H9 (cell line): ENCODE measurements at regions not wholly inside any gene's neighbourhood (a gene's known extent, or its start where the extent isn't known, plus 50 kb on each side); places are given as distances from the start of the nearest gene placed in this dataset.

Source experiments
- DNase-seq: peaks from one replicate; pipeline ENCODE4 v3.0.0-alpha.2; 2017
- H2AFZ ChIP-seq: one replicate; pipeline ENCODE4 v1.6.1; 2013; ENCODE audit warnings: mild to moderate bottlenecking, low read length, control low read depth, moderate library complexity
- H2AK5ac ChIP-seq: 2 replicates; pipeline ENCODE4 v1.6.1; 2013; ENCODE audit warnings: low read length, control low read depth, mixed read lengths; ENCODE audit not compliant: insufficient read length
- H2BK120ac ChIP-seq: one replicate; pipeline ENCODE4 v1.6.1; 2013; ENCODE audit warnings: low read depth, mild to moderate bottlenecking, low read length, control low read depth, inconsistent platforms; ENCODE audit not compliant: poor library complexity, severe bottlenecking
- H2BK12ac ChIP-seq: 2 replicates; pipeline ENCODE4 v1.6.1; 2013; ENCODE audit warnings: low read length, control low read depth, mixed read lengths, low read depth; ENCODE audit not compliant: insufficient read length
- H2BK15ac ChIP-seq: 2 replicates; pipeline ENCODE4 v1.6.1; 2013; ENCODE audit warnings: low read depth, low read length, control low read depth
- H2BK20ac ChIP-seq: one replicate; pipeline ENCODE4 v1.6.1; 2013; ENCODE audit warnings: low read depth, mild to moderate bottlenecking, low read length, control low read depth, inconsistent platforms; ENCODE audit not compliant: poor library complexity, severe bottlenecking
- H2BK5ac ChIP-seq: 2 replicates; pipeline ENCODE4 v1.6.1; 2013; ENCODE audit warnings: low read length, control low read depth, mixed read lengths; ENCODE audit not compliant: insufficient read length
- H3K14ac ChIP-seq: 2 replicates; pipeline ENCODE4 v1.6.1; 2013; ENCODE audit warnings: low read length, control low read depth; ENCODE audit not compliant: insufficient read depth
- H3K18ac ChIP-seq: 2 replicates; pipeline ENCODE4 v1.6.1; 2013; ENCODE audit warnings: low read depth, mild to moderate bottlenecking, mixed read lengths, low read length, control low read depth; ENCODE audit not compliant: insufficient read length
- H3K23ac ChIP-seq: 2 replicates; pipeline ENCODE4 v1.6.1; 2013; ENCODE audit warnings: low read length, control low read depth, mixed read lengths, low read depth; ENCODE audit not compliant: insufficient read length
- H3K23me2 ChIP-seq: 2 replicates; pipeline ENCODE4 v1.6.1; 2013; ENCODE audit warnings: low read depth, mild to moderate bottlenecking, mixed read lengths, low read length, control low read depth; ENCODE audit not compliant: insufficient read length, poor library complexity, severe bottlenecking
- H3K27ac ChIP-seq: 2 replicates; pipeline ENCODE4 v1.5.1; 2013; ENCODE audit warnings: low read length, control low read depth, mixed read lengths, low read depth; ENCODE audit not compliant: insufficient read length
- H3K27me3 ChIP-seq: 2 replicates; pipeline ENCODE4 v1.6.1; 2013; ENCODE audit warnings: low read length, control low read depth, inconsistent platforms; ENCODE audit not compliant: insufficient read depth
- H3K4ac ChIP-seq: 2 replicates; pipeline ENCODE4 v1.6.1; 2013; ENCODE audit warnings: low read depth, mild to moderate bottlenecking, control low read depth, inconsistent platforms, low read length, moderate library complexity
- H3K4me1 ChIP-seq: 2 replicates; pipeline ENCODE4 v1.6.1; 2013; ENCODE audit warnings: low read length, control low read depth, inconsistent platforms; ENCODE audit not compliant: insufficient read depth
- H3K4me2 ChIP-seq: 2 replicates; pipeline ENCODE4 v1.6.1; 2013; ENCODE audit warnings: low read length, control low read depth, mixed read lengths; ENCODE audit not compliant: insufficient read length, insufficient read depth
- H3K56ac ChIP-seq: 2 replicates; pipeline ENCODE4 v1.6.1; 2013; ENCODE audit warnings: low read depth, mild to moderate bottlenecking, mixed read lengths, low read length, control low read depth; ENCODE audit not compliant: insufficient read length
- H3K79me1 ChIP-seq: 2 replicates; pipeline ENCODE4 v1.6.1; 2013; ENCODE audit warnings: low read depth, mild to moderate bottlenecking, moderate library complexity, low read length, control low read depth, inconsistent platforms; ENCODE audit not compliant: insufficient read depth, poor library complexity, severe bottlenecking
- H3K79me2 ChIP-seq: 2 replicates; pipeline ENCODE4 v1.6.1; 2013; ENCODE audit warnings: low read length, control low read depth, inconsistent platforms; ENCODE audit not compliant: insufficient read depth
- H3K9ac ChIP-seq: 2 replicates; pipeline ENCODE4 v1.6.1; 2013; ENCODE audit warnings: low read length, control low read depth, mixed read lengths; ENCODE audit not compliant: insufficient read length; ENCODE audit errors: extremely low read depth
- H3K9me3 ChIP-seq: one replicate; pipeline ENCODE4 v1.6.1; 2013; ENCODE audit warnings: low read depth, low read length, inconsistent platforms; ENCODE audit not compliant: control insufficient read depth
- H3T11ph ChIP-seq: one replicate; pipeline ENCODE4 v1.6.1; 2013; ENCODE audit warnings: mild to moderate bottlenecking, low read length, control low read depth, inconsistent platforms
- H4K20me1 ChIP-seq: one replicate; pipeline ENCODE4 v1.6.1; 2013; ENCODE audit not compliant: control insufficient read depth, insufficient read length, insufficient read depth
- H4K5ac ChIP-seq: 2 replicates; pipeline ENCODE4 v1.6.1; 2013; ENCODE audit warnings: low read depth, mild to moderate bottlenecking, mixed read lengths, low read length, control low read depth; ENCODE audit not compliant: insufficient read length
- H4K8ac ChIP-seq: replicated peaks from 2 replicates; pipeline ENCODE4 v1.6.1; 2013; ENCODE audit warnings: low read length, control low read depth, mixed read lengths, low read depth; ENCODE audit not compliant: insufficient read length
- H4K91ac ChIP-seq: 2 replicates; pipeline ENCODE4 v1.6.1; 2013; ENCODE audit warnings: low read depth, mild to moderate bottlenecking, moderate library complexity, mixed read lengths, low read length, control low read depth; ENCODE audit not compliant: insufficient read length
- H3K27ac Mint-ChIP-seq, 3 experiments: 2 replicates in 2 of 3; 3 replicates in 1 of 3; pipeline ENCODE4 v1.8.0; 2020 to 2021; ENCODE audit warnings: mixed read lengths in 3 of 3, mild to moderate bottlenecking in 1 of 3, moderate library complexity in 1 of 3
- H3K27me3 Mint-ChIP-seq: 2 replicates; pipeline ENCODE4 v1.8.0; 2021; ENCODE audit warnings: low read depth, mild to moderate bottlenecking, moderate library complexity, mixed read lengths
- H3K36me3 Mint-ChIP-seq, 3 experiments: 2 replicates in 2 of 3; 3 replicates in 1 of 3; pipeline ENCODE4 v1.8.0; 2020 to 2021; ENCODE audit warnings: low read depth in 3 of 3, mixed read lengths in 3 of 3; ENCODE audit not compliant: insufficient read depth in 1 of 3
- H3K4me1 Mint-ChIP-seq, 2 experiments: 2 replicates each; pipeline ENCODE4 v1.8.0; 2020; ENCODE audit warnings: mixed read lengths in 2 of 2
- H3K4me3 Mint-ChIP-seq, 2 experiments: 2 replicates in 1 of 2; 3 replicates in 1 of 2; pipeline ENCODE4 v1.8.0; 2020 to 2021; ENCODE audit warnings: mild to moderate bottlenecking in 2 of 2, mixed read lengths in 2 of 2, moderate library complexity in 1 of 2
- H3K9me3 Mint-ChIP-seq, 2 experiments: 2 replicates in 1 of 2; 3 replicates in 1 of 2; pipeline ENCODE4 v1.8.0; 2020; ENCODE audit warnings: mild to moderate bottlenecking in 2 of 2, mixed read lengths in 2 of 2, moderate library complexity in 1 of 2
- WGBS: extraction: QIAGEN DNeasy Blood & Tissue Kit; methylation state at CpG from one replicate; pipeline ENCODE4 v1.1.7; 2013; ENCODE audit warnings: missing lambda C conversion rate, low lambda C conversion rate, mixed read lengths; ENCODE audit not compliant: insufficient read length; ENCODE audit errors: extremely low coverage; 5-methylcytosine and 5-hydroxymethylcytosine counted together
- TF ChIP-seq, protein P1 (sequence below): fragments of 200-600 bp; sonication (generic); conservative IDR thresholded peaks from 3 replicates; pipeline ENCODE4 v1.8.0; 2021; ENCODE audit warnings: antibody characterized with exemption, mild to moderate bottlenecking

DNA sequence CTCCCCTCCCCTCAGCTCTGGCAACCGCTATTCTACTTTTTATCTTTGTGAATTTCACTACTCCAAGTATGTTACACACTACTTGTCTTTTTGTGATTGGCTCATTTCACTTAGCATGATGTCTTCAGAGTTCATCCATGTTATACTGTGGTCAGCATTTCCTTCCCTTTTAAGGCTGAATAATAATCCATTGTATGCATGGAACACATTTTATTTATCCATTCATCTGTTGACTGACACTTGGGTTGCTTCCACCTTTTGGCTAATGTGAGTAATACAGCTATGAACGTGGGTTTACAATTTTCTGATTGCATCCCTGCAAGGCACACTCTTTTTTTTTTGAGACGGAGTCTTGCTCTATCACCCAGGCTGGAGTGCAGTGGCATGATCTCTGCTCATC lies 53.0 kb upstream of the FUT8 start:
- TF ChIP-seq, protein P1, sequence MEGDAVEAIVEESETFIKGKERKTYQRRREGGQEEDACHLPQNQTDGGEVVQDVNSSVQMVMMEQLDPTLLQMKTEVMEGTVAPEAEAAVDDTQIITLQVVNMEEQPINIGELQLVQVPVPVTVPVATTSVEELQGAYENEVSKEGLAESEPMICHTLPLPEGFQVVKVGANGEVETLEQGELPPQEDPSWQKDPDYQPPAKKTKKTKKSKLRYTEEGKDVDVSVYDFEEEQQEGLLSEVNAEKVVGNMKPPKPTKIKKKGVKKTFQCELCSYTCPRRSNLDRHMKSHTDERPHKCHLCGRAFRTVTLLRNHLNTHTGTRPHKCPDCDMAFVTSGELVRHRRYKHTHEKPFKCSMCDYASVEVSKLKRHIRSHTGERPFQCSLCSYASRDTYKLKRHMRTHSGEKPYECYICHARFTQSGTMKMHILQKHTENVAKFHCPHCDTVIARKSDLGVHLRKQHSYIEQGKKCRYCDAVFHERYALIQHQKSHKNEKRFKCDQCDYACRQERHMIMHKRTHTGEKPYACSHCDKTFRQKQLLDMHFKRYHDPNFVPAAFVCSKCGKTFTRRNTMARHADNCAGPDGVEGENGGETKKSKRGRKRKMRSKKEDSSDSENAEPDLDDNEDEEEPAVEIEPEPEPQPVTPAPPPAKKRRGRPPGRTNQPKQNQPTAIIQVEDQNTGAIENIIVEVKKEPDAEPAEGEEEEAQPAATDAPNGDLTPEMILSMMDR = no peak

More for the DNA sequence above, 53.0 kb upstream of the FUT8 start:
- H3K4me2 ChIP-seq = no peak overlapping the region
- H4K8ac ChIP-seq = no peak overlapping the region
- H2BK12ac ChIP-seq = no peak overlapping the region
- H3K14ac ChIP-seq = no peak overlapping the region
- no peak overlapping the region for H2BK20ac ChIP-seq
- no peaks in the 10 kb centered on the region for H3K9me3 ChIP-seq
- no peak overlapping the region for H2BK5ac ChIP-seq
- Mint-ChIP-seq H3K9me3 (no peaks in the 10 kb centered on the region), H3K4me3 (no peak overlapping the region), H3K27ac (no peak overlapping the region), H3K4me1 (peaks cover 19 to 23% of the 10 kb centered on the region in 2 experiments), H3K36me3 (no peaks in the 10 kb centered on the region), H3K27me3 (peaks cover 9% of the 10 kb centered on the region)
- H4K91ac ChIP-seq = no peak overlapping the region
- no peak overlapping the region for H2BK120ac ChIP-seq
- no peaks in the 10 kb centered on the region for H3K27me3 ChIP-seq
- no peak for DNase-seq
- H2BK15ac ChIP-seq = no peak overlapping the region
- H2AK5ac ChIP-seq = no peak overlapping the region
- no peaks in the 10 kb centered on the region for H4K20me1 ChIP-seq
- H3K23me2 ChIP-seq = no peaks in the 10 kb centered on the region
- no peaks in the 10 kb centered on the region for H3K79me2 ChIP-seq
- H3K56ac ChIP-seq = no peak overlapping the region
- H2AFZ ChIP-seq = no peak overlapping the region
- H3T11ph ChIP-seq = no peak overlapping the region
- no peak overlapping the region for H3K27ac ChIP-seq
- no CpG with 5 or more reads among the region's 3 CpGs for WGBS
- no peak overlapping the region for H3K23ac ChIP-seq
- no peaks in the 10 kb centered on the region for H3K79me1 ChIP-seq
- H3K18ac ChIP-seq = no peak overlapping the region
- H4K5ac ChIP-seq = no peak overlapping the region
- no peak overlapping the region for H3K4ac ChIP-seq
- H3K4me1 ChIP-seq = peaks cover 6% of the 10 kb centered on the region
- H3K9ac ChIP-seq = no peak overlapping the region
